ENCODE measurements at regions not wholly inside any gene's neighbourhood (a gene's known extent, or its start where the extent isn't known, plus 50 kb on each side); places are given as distances from the start of the nearest gene placed in this dataset.

DNA sequence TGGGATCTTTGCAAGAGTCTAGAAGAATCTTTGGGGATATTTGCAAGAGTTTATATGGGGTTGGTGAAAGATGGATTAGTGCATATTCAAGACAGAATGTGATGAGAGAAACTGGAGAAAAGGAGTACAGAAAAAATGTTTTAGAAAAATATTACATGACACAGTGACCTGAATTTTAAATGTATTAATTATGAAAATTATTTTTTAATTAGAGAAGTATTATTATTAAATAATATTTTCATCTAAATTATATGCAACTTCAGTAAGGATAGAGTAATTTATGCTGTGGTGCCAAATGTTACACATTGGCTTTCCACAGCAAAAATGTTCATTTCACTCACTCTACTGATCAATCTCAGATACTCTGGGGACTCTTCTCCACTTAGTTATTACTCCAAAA lies 1442.8 kb upstream of the SLC39A10 start:
- no peak for ATAC-seq (ENCODE audit: low read depth)
- no peaks in the 10 kb centered on the region for H3K27me3 Mint-ChIP-seq
- TF ChIP-seq, protein P1, sequence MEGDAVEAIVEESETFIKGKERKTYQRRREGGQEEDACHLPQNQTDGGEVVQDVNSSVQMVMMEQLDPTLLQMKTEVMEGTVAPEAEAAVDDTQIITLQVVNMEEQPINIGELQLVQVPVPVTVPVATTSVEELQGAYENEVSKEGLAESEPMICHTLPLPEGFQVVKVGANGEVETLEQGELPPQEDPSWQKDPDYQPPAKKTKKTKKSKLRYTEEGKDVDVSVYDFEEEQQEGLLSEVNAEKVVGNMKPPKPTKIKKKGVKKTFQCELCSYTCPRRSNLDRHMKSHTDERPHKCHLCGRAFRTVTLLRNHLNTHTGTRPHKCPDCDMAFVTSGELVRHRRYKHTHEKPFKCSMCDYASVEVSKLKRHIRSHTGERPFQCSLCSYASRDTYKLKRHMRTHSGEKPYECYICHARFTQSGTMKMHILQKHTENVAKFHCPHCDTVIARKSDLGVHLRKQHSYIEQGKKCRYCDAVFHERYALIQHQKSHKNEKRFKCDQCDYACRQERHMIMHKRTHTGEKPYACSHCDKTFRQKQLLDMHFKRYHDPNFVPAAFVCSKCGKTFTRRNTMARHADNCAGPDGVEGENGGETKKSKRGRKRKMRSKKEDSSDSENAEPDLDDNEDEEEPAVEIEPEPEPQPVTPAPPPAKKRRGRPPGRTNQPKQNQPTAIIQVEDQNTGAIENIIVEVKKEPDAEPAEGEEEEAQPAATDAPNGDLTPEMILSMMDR (IDR thresholded peaks at IDR 0.05), result no peak

DNA sequence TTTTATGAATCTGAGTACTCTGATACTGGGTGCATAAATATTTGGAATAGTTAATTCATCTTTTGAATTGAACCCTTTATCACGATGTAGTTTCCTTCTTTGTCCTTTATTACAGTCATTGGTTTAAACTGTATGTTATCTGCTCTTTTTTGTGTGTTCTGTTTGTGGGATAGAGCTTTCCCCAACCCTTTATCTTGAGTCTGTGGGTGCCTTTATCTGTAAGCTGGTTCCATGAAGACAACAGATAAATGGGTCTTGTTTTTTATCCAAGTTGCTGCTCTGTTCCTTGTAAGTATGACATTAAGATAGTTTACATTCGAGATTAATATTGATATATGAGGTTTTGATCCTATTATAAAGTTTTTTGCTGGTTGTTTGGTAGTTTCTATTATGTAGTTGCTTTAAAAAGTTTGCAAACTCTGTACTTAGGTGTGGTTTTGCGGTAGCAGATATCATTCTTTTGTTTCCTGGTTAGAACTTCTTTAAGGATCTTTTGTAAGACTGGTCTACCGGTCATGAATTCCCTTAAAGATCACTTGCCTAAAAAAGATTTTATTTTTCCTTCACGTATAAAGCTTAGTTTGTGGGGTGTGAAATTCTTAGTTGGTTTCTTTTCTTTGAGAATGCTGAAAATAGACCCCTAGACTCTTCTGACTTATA lies 1451.3 kb upstream of the SLC39A10 start:
- DNase-seq (no peak), ATAC-seq (ENCODE audit: low read depth) (no peak)
- Mint-ChIP-seq H3K4me1 (no peaks in the 10 kb centered on the region), H3K36me3 (ENCODE audit: low read depth) (no peaks in the 10 kb centered on the region), H3K27ac (no peak overlapping the region), H3K27me3 (no peaks in the 10 kb centered on the region), H3K9me3 (peaks cover 4% of the 10 kb centered on the region), H3K4me3 (no peak overlapping the region)
- intact Hi-C loops (cut with micrococcal nuclease), result no loop called here
- ChIA-PET CTCF (no interaction called here), POLR2A (no interaction called here)
- TF ChIP-seq, protein P1 (IDR thresholded peaks at IDR 0.05), result no peak

More for the DNA sequence above, 1442.8 kb upstream of the SLC39A10 start:
- Mint-ChIP-seq H3K36me3 (ENCODE audit: low read depth) (no peaks in the 10 kb centered on the region), H3K4me1 (no peaks in the 10 kb centered on the region), H3K9me3 (no peaks in the 10 kb centered on the region), H3K4me3 (no peak overlapping the region), H3K27ac (no peak overlapping the region)
- no peak for DNase-seq
- intact Hi-C loops (cut with micrococcal nuclease), result no loop called here
- POLR2A ChIA-PET, result no interaction called here
- CTCF ChIA-PET, result no interaction called here

DNA sequence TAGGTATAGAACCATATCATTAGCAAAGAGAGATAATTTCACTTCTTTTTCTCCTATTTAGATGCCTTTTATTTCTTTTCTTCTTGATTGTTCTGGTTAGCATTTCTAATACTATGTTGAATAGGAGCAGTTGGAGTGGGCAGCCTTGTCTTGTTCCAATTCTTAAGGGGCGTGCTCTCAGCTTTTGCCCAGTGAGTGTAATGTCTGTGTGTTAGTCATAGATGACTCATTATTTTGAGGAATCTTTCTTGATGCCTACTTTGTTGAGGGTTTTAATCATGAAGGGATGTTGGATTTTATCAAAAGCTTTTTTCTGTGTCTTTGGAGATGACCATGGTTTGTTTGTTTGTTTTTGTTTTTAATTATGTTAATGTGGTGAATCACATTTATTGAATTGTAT lies 1453.1 kb upstream of the SLC39A10 start:
- Mint-ChIP-seq H3K27ac (no peak overlapping the region), H3K9me3 (peaks cover 4% of the 10 kb centered on the region), H3K4me3 (no peak overlapping the region), H3K4me1 (no peaks in the 10 kb centered on the region), H3K36me3 (ENCODE audit: low read depth) (no peaks in the 10 kb centered on the region), H3K27me3 (no peaks in the 10 kb centered on the region)
- POLR2A ChIA-PET, result no interaction called here
- TF ChIP-seq, protein P1 (IDR thresholded peaks at IDR 0.05), result no peak
- intact Hi-C loops (cut with micrococcal nuclease), result no loop called here
- CTCF ChIA-PET, result no interaction called here
- ATAC-seq (ENCODE audit: low read depth), result no peak
- no peak for DNase-seq

DNA sequence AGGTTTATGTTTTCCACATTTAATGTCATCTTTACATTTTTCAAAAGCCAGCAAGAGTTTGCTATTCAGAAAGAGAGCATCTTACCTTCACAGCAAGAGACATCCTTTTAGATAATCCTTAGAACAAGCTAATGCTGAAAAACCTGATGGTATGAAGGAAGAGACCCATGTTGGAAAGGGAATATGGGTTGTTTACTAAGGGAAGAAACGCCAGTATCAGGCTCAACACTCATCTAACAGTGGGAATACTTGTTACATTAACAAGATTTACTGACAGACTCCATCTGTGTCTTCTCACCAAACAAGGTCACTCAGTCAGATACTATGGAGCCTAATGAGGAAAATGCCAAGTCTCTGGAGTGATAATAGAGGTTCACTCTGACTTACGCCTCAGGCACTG lies 1474.1 kb upstream of the SLC39A10 start:
- H3K36me3 Mint-ChIP-seq (ENCODE audit: low read depth), result no peaks in the 10 kb centered on the region
- no peak overlapping the region for H3K4me3 Mint-ChIP-seq
- no peaks in the 10 kb centered on the region for H3K4me1 Mint-ChIP-seq
- ATAC-seq (ENCODE audit: low read depth), result no peak
- TF ChIP-seq, protein P1 (IDR thresholded peaks at IDR 0.05), result no peak
- no peak overlapping the region for H3K27ac Mint-ChIP-seq
- ChIA-PET CTCF (no interaction called here), POLR2A (no interaction called here)
- H3K9me3 Mint-ChIP-seq, result peaks cover 1% of the 10 kb centered on the region
- no peaks in the 10 kb centered on the region for H3K27me3 Mint-ChIP-seq
- DNase-seq, result no peak
- intact Hi-C loops (cut with micrococcal nuclease), result no loop called here

DNA sequence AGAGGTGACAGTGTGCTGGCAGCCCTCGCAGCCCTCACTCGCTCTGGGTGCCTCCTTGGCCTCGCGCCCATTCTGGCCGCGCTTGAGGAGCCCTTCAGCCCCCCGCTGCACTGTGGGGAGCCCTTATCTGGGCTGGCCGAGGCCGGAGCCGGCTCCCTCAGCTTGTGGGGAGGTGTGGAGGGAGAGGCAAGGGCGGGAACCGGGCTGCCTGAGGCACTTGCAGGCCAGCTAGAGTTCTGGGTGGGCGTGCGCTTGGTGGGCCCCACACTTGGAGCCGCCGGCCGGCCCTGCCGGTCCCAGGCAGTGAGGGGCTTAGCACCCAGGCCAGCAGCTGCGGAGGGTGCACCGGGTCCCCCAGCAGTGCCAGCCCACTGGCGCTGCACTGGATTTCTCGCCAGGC lies 1480.9 kb upstream of the SLC39A10 start:
- Mint-ChIP-seq H3K4me1 (no peaks in the 10 kb centered on the region), H3K4me3 (no peak overlapping the region), H3K36me3 (ENCODE audit: low read depth) (no peaks in the 10 kb centered on the region), H3K27ac (no peak overlapping the region), H3K9me3 (peaks cover 7% of the 10 kb centered on the region), H3K27me3 (no peaks in the 10 kb centered on the region)
- TF ChIP-seq, protein P1 (IDR thresholded peaks at IDR 0.05), result no peak
- POLR2A ChIA-PET, result no interaction called here
- intact Hi-C loops (cut with micrococcal nuclease), result no loop called here
- DNase-seq, result no peak
- ATAC-seq (ENCODE audit: low read depth), result no peak
- CTCF ChIA-PET, result no interaction called here
